K562 (cell line): ENCODE measurements at regions not wholly inside any gene's neighbourhood (a gene's known extent, or its start where the extent isn't known, plus 50 kb on each side); places are given as distances from the start of the nearest gene placed in this dataset.

Experiments
- HCFC1 ChIP-seq: IDR thresholded peaks from 2 replicates; pipeline ENCODE4 v1.6.1; 2012; ENCODE audit warnings: low read depth, low read length, improper control_type of control experiment
- JUN ChIP-seq, 2 experiments: sonication (generic) in 1 of 2; formaldehyde crosslinking in 1 of 2; IDR thresholded peaks; 2 replicates each; pipeline versions ENCODE4 v1.6.1 to v1.8.0; 2012 to 2022; ENCODE audit warnings: borderline replicate concordance in 2 of 2, mild to moderate bottlenecking in 2 of 2, improper control_type of control experiment in 1 of 2, low read depth in 1 of 2, low read length in 1 of 2, missing genetic modification reagents in 1 of 2
- NCOA2 ChIP-seq, 2 experiments: fragments of 450-650 bp; IDR thresholded peaks; 2 replicates each; pipeline ENCODE4 v1.6.1; 2018; ENCODE audit warnings: mild to moderate bottlenecking in 2 of 2, moderate library complexity in 1 of 2; ENCODE audit not compliant: partially characterized antibody in 2 of 2
- PRPF4 ChIP-seq: fragments of 200-400 bp; formaldehyde crosslinking; IDR thresholded peaks from one replicate; pipeline ENCODE4 v1.6.1; 2017; ENCODE audit warnings: low read length, low read depth, mild to moderate bottlenecking; ENCODE audit not compliant: insufficient read depth, poor library complexity, severe bottlenecking
- SUPT5H ChIP-seq: fragments of 450-650 bp; IDR thresholded peaks from 2 replicates; pipeline ENCODE4 v1.6.1; 2016
- ZFPM2 ChIP-seq: fragments of 250-450 bp; sonication (Bioruptor Pico); IDR thresholded peaks from 2 replicates; pipeline ENCODE4 v1.5.1; 2022; ENCODE audit warnings: mild to moderate bottlenecking
- ZKSCAN8 ChIP-seq: fragments of 200-800 bp; sonication (Bioruptor generic); IDR thresholded peaks from 2 replicates; pipeline ENCODE4 v1.6.1; 2016; ENCODE audit warnings: missing genetic modification characterization, missing compliant biosample characterization
- ZNF184 ChIP-seq: sonication (generic); formaldehyde crosslinking; IDR thresholded peaks from 2 replicates; pipeline ENCODE4 v1.5.0; 2020; ENCODE audit warnings: missing genetic modification reagents
- ZNF24 ChIP-seq: fragments of 450-650 bp; IDR thresholded peaks from 2 replicates; pipeline ENCODE4 v1.6.1; 2016
- TF ChIP-seq, protein P1 (sequence below): fragments of 250-450 bp; sonication (Bioruptor Pico); IDR thresholded peaks from 2 replicates; pipeline ENCODE4 v1.4.0; 2020; ENCODE audit warnings: mild to moderate bottlenecking, moderate library complexity
- TF ChIP-seq, protein P2 (sequence below): fragments of 200-600 bp; sonication (generic); IDR thresholded peaks from one replicate; pipeline ENCODE4 v1.6.1; 2012; ENCODE audit warnings: mild to moderate bottlenecking, low read depth, low read length, inconsistent platforms

GRCh38 chr7:106978425-106979420, 65.8 kb upstream of the PRKAR2B start (continued):
- TF ChIP-seq, protein P1, sequence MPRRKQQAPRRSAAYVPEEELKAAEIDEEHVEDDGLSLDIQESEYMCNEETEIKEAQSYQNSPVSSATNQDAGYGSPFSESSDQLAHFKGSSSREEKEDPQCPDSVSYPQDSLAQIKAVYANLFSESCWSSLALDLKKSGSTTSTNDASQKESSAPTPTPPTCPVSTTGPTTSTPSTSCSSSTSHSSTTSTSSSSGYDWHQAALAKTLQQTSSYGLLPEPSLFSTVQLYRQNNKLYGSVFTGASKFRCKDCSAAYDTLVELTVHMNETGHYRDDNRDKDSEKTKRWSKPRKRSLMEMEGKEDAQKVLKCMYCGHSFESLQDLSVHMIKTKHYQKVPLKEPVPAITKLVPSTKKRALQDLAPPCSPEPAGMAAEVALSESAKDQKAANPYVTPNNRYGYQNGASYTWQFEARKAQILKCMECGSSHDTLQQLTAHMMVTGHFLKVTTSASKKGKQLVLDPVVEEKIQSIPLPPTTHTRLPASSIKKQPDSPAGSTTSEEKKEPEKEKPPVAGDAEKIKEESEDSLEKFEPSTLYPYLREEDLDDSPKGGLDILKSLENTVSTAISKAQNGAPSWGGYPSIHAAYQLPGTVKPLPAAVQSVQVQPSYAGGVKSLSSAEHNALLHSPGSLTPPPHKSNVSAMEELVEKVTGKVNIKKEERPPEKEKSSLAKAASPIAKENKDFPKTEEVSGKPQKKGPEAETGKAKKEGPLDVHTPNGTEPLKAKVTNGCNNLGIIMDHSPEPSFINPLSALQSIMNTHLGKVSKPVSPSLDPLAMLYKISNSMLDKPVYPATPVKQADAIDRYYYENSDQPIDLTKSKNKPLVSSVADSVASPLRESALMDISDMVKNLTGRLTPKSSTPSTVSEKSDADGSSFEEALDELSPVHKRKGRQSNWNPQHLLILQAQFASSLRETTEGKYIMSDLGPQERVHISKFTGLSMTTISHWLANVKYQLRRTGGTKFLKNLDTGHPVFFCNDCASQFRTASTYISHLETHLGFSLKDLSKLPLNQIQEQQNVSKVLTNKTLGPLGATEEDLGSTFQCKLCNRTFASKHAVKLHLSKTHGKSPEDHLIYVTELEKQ (CRISPR knock-in tag) = no peak; the same call in 1 of the 2 replicates
- TF ChIP-seq PRPF4 (no peak), JUN (IDR thresholded peaks at IDR 0.05; ENCODE audit: borderline replicate concordance, low read depth, low read length) (peak; percentile 62; the same call in 1 of the 2 replicates), JUN (CRISPR knock-in tag; IDR thresholded peaks at IDR 0.05; ENCODE audit: borderline replicate concordance) (peak; percentile 62; the same call in 1 of the 2 replicates), NCOA2 (IDR thresholded peaks at IDR 0.05; ENCODE audit: partially characterized antibody in 2 of 2) (peak; percentile 79 to 82), SUPT5H (peak; percentile 62), ZKSCAN8 (CRISPR knock-in tag) (peak; percentile 92), ZNF24 (peak; percentile 58), HCFC1 (0 out of 2 replicates have a peak, but pooled peaks have one; percentile 36), ZFPM2 (CRISPR knock-in tag) (no peak), ZNF184 (CRISPR knock-in tag) (no peak)
- TF ChIP-seq, protein P2, sequence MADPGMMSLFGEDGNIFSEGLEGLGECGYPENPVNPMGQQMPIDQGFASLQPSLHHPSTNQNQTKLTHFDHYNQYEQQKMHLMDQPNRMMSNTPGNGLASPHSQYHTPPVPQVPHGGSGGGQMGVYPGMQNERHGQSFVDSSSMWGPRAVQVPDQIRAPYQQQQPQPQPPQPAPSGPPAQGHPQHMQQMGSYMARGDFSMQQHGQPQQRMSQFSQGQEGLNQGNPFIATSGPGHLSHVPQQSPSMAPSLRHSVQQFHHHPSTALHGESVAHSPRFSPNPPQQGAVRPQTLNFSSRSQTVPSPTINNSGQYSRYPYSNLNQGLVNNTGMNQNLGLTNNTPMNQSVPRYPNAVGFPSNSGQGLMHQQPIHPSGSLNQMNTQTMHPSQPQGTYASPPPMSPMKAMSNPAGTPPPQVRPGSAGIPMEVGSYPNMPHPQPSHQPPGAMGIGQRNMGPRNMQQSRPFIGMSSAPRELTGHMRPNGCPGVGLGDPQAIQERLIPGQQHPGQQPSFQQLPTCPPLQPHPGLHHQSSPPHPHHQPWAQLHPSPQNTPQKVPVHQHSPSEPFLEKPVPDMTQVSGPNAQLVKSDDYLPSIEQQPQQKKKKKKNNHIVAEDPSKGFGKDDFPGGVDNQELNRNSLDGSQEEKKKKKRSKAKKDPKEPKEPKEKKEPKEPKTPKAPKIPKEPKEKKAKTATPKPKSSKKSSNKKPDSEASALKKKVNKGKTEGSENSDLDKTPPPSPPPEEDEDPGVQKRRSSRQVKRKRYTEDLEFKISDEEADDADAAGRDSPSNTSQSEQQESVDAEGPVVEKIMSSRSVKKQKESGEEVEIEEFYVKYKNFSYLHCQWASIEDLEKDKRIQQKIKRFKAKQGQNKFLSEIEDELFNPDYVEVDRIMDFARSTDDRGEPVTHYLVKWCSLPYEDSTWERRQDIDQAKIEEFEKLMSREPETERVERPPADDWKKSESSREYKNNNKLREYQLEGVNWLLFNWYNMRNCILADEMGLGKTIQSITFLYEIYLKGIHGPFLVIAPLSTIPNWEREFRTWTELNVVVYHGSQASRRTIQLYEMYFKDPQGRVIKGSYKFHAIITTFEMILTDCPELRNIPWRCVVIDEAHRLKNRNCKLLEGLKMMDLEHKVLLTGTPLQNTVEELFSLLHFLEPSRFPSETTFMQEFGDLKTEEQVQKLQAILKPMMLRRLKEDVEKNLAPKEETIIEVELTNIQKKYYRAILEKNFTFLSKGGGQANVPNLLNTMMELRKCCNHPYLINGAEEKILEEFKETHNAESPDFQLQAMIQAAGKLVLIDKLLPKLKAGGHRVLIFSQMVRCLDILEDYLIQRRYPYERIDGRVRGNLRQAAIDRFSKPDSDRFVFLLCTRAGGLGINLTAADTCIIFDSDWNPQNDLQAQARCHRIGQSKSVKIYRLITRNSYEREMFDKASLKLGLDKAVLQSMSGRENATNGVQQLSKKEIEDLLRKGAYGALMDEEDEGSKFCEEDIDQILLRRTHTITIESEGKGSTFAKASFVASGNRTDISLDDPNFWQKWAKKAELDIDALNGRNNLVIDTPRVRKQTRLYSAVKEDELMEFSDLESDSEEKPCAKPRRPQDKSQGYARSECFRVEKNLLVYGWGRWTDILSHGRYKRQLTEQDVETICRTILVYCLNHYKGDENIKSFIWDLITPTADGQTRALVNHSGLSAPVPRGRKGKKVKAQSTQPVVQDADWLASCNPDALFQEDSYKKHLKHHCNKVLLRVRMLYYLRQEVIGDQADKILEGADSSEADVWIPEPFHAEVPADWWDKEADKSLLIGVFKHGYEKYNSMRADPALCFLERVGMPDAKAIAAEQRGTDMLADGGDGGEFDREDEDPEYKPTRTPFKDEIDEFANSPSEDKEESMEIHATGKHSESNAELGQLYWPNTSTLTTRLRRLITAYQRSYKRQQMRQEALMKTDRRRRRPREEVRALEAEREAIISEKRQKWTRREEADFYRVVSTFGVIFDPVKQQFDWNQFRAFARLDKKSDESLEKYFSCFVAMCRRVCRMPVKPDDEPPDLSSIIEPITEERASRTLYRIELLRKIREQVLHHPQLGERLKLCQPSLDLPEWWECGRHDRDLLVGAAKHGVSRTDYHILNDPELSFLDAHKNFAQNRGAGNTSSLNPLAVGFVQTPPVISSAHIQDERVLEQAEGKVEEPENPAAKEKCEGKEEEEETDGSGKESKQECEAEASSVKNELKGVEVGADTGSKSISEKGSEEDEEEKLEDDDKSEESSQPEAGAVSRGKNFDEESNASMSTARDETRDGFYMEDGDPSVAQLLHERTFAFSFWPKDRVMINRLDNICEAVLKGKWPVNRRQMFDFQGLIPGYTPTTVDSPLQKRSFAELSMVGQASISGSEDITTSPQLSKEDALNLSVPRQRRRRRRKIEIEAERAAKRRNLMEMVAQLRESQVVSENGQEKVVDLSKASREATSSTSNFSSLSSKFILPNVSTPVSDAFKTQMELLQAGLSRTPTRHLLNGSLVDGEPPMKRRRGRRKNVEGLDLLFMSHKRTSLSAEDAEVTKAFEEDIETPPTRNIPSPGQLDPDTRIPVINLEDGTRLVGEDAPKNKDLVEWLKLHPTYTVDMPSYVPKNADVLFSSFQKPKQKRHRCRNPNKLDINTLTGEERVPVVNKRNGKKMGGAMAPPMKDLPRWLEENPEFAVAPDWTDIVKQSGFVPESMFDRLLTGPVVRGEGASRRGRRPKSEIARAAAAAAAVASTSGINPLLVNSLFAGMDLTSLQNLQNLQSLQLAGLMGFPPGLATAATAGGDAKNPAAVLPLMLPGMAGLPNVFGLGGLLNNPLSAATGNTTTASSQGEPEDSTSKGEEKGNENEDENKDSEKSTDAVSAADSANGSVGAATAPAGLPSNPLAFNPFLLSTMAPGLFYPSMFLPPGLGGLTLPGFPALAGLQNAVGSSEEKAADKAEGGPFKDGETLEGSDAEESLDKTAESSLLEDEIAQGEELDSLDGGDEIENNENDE = peak; percentile 28
